ENCODE measurements at regions not wholly inside any gene's neighbourhood (a gene's known extent, or its start where the extent isn't known, plus 50 kb on each side); places are given as distances from the start of the nearest gene placed in this dataset.

DNA sequence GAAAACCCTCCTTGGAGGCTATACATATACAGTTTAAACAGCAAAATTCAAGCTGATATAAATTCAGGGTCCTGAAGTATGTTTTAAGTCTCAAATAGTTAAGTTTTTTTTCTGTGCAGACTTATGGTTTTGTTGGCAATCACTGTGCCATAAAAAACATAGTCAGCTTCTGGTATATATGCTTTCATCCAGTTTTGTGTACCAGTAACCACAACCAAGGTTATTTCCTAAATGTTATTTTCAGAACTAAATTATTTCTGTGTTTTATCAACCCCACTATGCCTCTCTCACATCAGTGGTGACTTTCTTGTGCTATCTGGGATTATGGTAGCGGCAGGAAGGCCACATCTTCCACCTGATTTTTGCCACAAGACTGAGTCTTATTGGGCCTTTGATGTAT is 107.7 kb upstream of the SMARCA2 start:
- H3K36me3 ChIP-seq (ENCODE audit: low read length), result no peaks in the 10 kb centered on the region
- no peak overlapping the region for H3K4me2 ChIP-seq (ENCODE audit: low read depth, low read length, poor library complexity, severe bottlenecking)
- H3K4me3 ChIP-seq (ENCODE audit: insufficient read depth, low read length, poor library complexity, severe bottlenecking), result no peak overlapping the region
- no peak overlapping the region for H3K9ac ChIP-seq (ENCODE audit: low read length)
- H4K20me1 ChIP-seq (ENCODE audit: low read depth, low read length), result no peaks in the 10 kb centered on the region
- peaks cover 5% of the 10 kb centered on the region; the same call in 1 of the 2 replicates for H3K9me3 ChIP-seq (ENCODE audit: insufficient read depth, low read length)
- no peaks in the 10 kb centered on the region for H3K9me2 ChIP-seq (replicated peaks; ENCODE audit: insufficient read depth, low read length)
- H3K79me2 ChIP-seq (ENCODE audit: insufficient read depth, low read length), result no peaks in the 10 kb centered on the region
- no peaks in the 10 kb centered on the region for H3F3A ChIP-seq (ENCODE audit: insufficient read depth)
- TF ChIP-seq CTCF (IDR thresholded peaks at IDR 0.05; ENCODE audit: insufficient read depth, low read length, poor library complexity, severe bottlenecking) (no peak), EZH2phosphoT487 (conservative IDR thresholded peaks at IDR 0.05; ENCODE audit: low read length) (no peak)
- no peak overlapping the region for H3K27ac ChIP-seq (ENCODE audit: low read depth, low read length)
- H2AFZ ChIP-seq (ENCODE audit: low read depth, low read length, severe bottlenecking), result no peak overlapping the region
- no peaks in the 10 kb centered on the region for H3K27me3 ChIP-seq (ENCODE audit: low read length)

DNA sequence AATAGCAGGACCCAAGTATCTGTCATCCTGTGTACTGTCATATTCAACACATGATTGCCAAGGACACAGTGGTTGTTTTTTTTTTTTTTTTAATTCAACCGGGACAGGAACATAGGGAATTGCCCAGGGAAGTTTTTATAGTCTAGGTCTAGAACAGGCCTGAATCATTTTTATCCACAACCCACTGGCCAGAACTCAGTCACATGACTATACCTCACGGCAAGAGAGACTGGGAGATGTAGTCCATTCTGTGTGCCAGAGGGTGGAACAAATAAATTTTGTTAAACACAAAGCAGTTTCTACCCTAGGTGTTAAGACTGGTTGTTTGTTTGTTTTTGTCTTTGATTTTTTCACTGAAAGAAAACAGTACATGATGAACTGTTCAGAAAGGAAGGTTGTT is 105.8 kb upstream of the SMARCA2 start:
- Histone ChIP-seq H3K27me3 (ENCODE audit: low read length) (no peaks in the 10 kb centered on the region), H3K27ac (ENCODE audit: low read depth, low read length) (no peak overlapping the region), H3K4me2 (ENCODE audit: low read depth, low read length, poor library complexity, severe bottlenecking) (no peak overlapping the region), H3K9ac (ENCODE audit: low read length) (no peak overlapping the region), H3F3A (ENCODE audit: insufficient read depth) (no peaks in the 10 kb centered on the region), H3K9me2 (replicated peaks; ENCODE audit: insufficient read depth, low read length) (no peaks in the 10 kb centered on the region), H3K36me3 (ENCODE audit: low read length) (no peaks in the 10 kb centered on the region), H4K20me1 (ENCODE audit: low read depth, low read length) (no peaks in the 10 kb centered on the region), H2AFZ (ENCODE audit: low read depth, low read length, severe bottlenecking) (no peak overlapping the region), H3K79me2 (ENCODE audit: insufficient read depth, low read length) (no peaks in the 10 kb centered on the region), H3K9me3 (ENCODE audit: insufficient read depth, low read length) (no peaks in the 10 kb centered on the region), H3K4me3 (ENCODE audit: insufficient read depth, low read length, poor library complexity, severe bottlenecking) (no peak overlapping the region)
- TF ChIP-seq CTCF (IDR thresholded peaks at IDR 0.05; ENCODE audit: insufficient read depth, low read length, poor library complexity, severe bottlenecking), result no peak

- H3F3A ChIP-seq (ENCODE audit: insufficient read depth), result no peaks in the 10 kb centered on the region
- no peaks in the 10 kb centered on the region for H4K20me1 ChIP-seq (ENCODE audit: low read depth, low read length)
- no peaks in the 10 kb centered on the region for H3K27me3 ChIP-seq (ENCODE audit: low read length)
- no peaks in the 10 kb centered on the region for H3K79me2 ChIP-seq (ENCODE audit: insufficient read depth, low read length)
- H3K27ac ChIP-seq (ENCODE audit: low read depth, low read length), result no peak overlapping the region
- no peak overlapping the region for H2AFZ ChIP-seq (ENCODE audit: low read depth, low read length, severe bottlenecking)
- no peaks in the 10 kb centered on the region for H3K9me2 ChIP-seq (replicated peaks; ENCODE audit: insufficient read depth, low read length)
- no peak overlapping the region for H3K4me3 ChIP-seq (ENCODE audit: insufficient read depth, low read length, poor library complexity, severe bottlenecking)
- TF ChIP-seq CTCF (IDR thresholded peaks at IDR 0.05; ENCODE audit: insufficient read depth, low read length, poor library complexity, severe bottlenecking) (no peak), EZH2phosphoT487 (conservative IDR thresholded peaks at IDR 0.05; ENCODE audit: low read length) (no peak)
- H3K36me3 ChIP-seq (ENCODE audit: low read length), result no peaks in the 10 kb centered on the region
- H3K9me3 ChIP-seq (ENCODE audit: insufficient read depth, low read length), result no peaks in the 10 kb centered on the region
- no peak overlapping the region for H3K4me2 ChIP-seq (ENCODE audit: low read depth, low read length, poor library complexity, severe bottlenecking)
- H3K9ac ChIP-seq (ENCODE audit: low read length), result no peak overlapping the region
These were observed 104.8 kb upstream of the SMARCA2 start for GRCh38 chr9:1910269-1910811.
